SK-N-SH (cell line): ENCODE measurements at regions not wholly inside any gene's neighbourhood (a gene's known extent, or its start where the extent isn't known, plus 50 kb on each side); places are given as distances from the start of the nearest gene placed in this dataset.

ENCODE experiments used
- CTCF ChIA-PET: fragments of 300-600, 350-600 bp; formaldehyde crosslinking; extraction: SDS; loops from one replicate; lab custom pipeline; 2021; lab: Yijun Ruan, JAX
- POLR2A ChIA-PET: fragments of 350-600 bp; sonication (Branson Sonifier 250); formaldehyde crosslinking; extraction: SDS; loops from one replicate; lab custom pipeline; 2020; ENCODE audit warnings: antibody characterized with exemption, inconsistent platforms; lab: Yijun Ruan, JAX
- DNase-seq: peaks from one replicate; pipeline ENCODE4 v3.0.0; 2012
- H2AFZ ChIP-seq: fragments of 200-600 bp; sonication (generic); 2 replicates; pipeline ENCODE4 v1.8.1; 2016; ENCODE audit warnings: antibody characterized with exemption, mild to moderate bottlenecking, low read depth
- H3F3A ChIP-seq: fragments of 200-600 bp; sonication (generic); replicated peaks from 2 replicates; pipeline ENCODE3; 2016; ENCODE audit warnings: antibody characterized with exemption, mild to moderate bottlenecking; ENCODE audit not compliant: insufficient read depth
- H3K27ac ChIP-seq, 2 experiments: fragments of 200-500 bp in 1 of 2; fragments of 200-600 bp in 1 of 2; sonication (Bioruptor generic) in 1 of 2; sonication (generic), shearing (Covaris generic) in 1 of 2; 2 replicates each; pipeline versions ENCODE4 v1.5.1 to v1.6.1; 2014 to 2016; ENCODE audit warnings: low read depth in 2 of 2, inconsistent platforms in 1 of 2, low read length in 1 of 2, mild to moderate bottlenecking in 1 of 2, mixed read lengths in 1 of 2
- H3K27me3 ChIP-seq: fragments of 200-600 bp; sonication (generic), shearing (Covaris generic); 2 replicates; pipeline ENCODE4 v1.6.1; 2016; ENCODE audit warnings: mixed run types; ENCODE audit not compliant: insufficient read depth
- H3K36me3 ChIP-seq, 2 experiments: fragments of 200-500 bp in 1 of 2; fragments of 200-600 bp in 1 of 2; sonication (Bioruptor generic) in 1 of 2; sonication (generic) in 1 of 2; replicated peaks in 1 of 2; 2 replicates each; pipeline versions ENCODE3 to v1.5.1; 2014 to 2016; ENCODE audit warnings: low read length in 1 of 2, mild to moderate bottlenecking in 1 of 2; ENCODE audit not compliant: insufficient read depth in 2 of 2, control insufficient read depth in 1 of 2
- H3K4me1 ChIP-seq, 2 experiments: fragments of 200-500 bp in 1 of 2; fragments of 200-600 bp in 1 of 2; sonication (Bioruptor generic) in 1 of 2; sonication (generic), shearing (Covaris generic) in 1 of 2; 2 replicates each; pipeline versions ENCODE4 v1.5.1 to v1.6.1; 2014 to 2016; ENCODE audit warnings: low read depth in 1 of 2, low read length in 1 of 2, mixed run types in 1 of 2; ENCODE audit not compliant: insufficient read depth in 2 of 2, control insufficient read depth in 1 of 2
- H3K4me2 ChIP-seq: fragments of 200-600 bp; sonication (generic), shearing (Covaris generic); 2 replicates; pipeline ENCODE4 v1.6.1; 2017; ENCODE audit warnings: mixed run types
- H3K4me3 ChIP-seq, 2 experiments: fragments of 200-500 bp in 1 of 2; fragments of 200-600 bp in 1 of 2; sonication (Bioruptor generic) in 1 of 2; sonication (generic), shearing (Covaris generic) in 1 of 2; 2 replicates each; pipeline versions ENCODE4 v1.5.1 to v1.8.1; 2014 to 2016; ENCODE audit warnings: low read depth in 2 of 2, inconsistent platforms in 1 of 2, low read length in 1 of 2, mild to moderate bottlenecking in 1 of 2, mixed read lengths in 1 of 2, moderate library complexity in 1 of 2
- H3K79me2 ChIP-seq: fragments of 200-600 bp; sonication (generic); 2 replicates; pipeline ENCODE4 v1.8.1; 2017; ENCODE audit warnings: mild to moderate bottlenecking; ENCODE audit not compliant: insufficient read depth
- H3K9ac ChIP-seq: fragments of 200-600 bp; sonication (generic); 2 replicates; pipeline ENCODE4 v1.6.1; 2017; ENCODE audit warnings: mixed run types
- H3K9me2 ChIP-seq: fragments of 200-600 bp; sonication (generic); 2 replicates; pipeline ENCODE4 v1.6.1; 2017; ENCODE audit warnings: mixed run types
- H3K9me3 ChIP-seq: fragments of 200-600 bp; sonication (generic); 2 replicates; pipeline ENCODE4 v1.6.1; 2017; ENCODE audit warnings: mixed run types, mild to moderate bottlenecking, moderate library complexity
- H4K20me1 ChIP-seq: fragments of 200-600 bp; sonication (generic); 2 replicates; pipeline ENCODE4 v1.6.1; 2017; ENCODE audit warnings: mild to moderate bottlenecking, mixed run types; ENCODE audit not compliant: insufficient read depth
- CHD2 ChIP-seq: fragments of 150-350 bp; IDR thresholded peaks from 2 replicates; pipeline ENCODE4 v1.6.1; 2018; ENCODE audit warnings: low read length; ENCODE audit not compliant: partially characterized antibody
- ELF1 ChIP-seq: IDR thresholded peaks from 2 replicates; pipeline ENCODE4 v1.4.0; 2012
- EP300 ChIP-seq, 2 experiments: IDR thresholded peaks; 2 replicates each; pipeline versions ENCODE4 v1.4.0 to v1.6.1; 2012; ENCODE audit warnings: borderline replicate concordance in 1 of 2, low read depth in 1 of 2, low read length in 1 of 2
- FOXJ3 ChIP-seq: sonication (generic); formaldehyde crosslinking; IDR thresholded peaks from 2 replicates; pipeline ENCODE4 v1.5.1; 2020; ENCODE audit warnings: mild to moderate bottlenecking, missing genetic modification reagents
- GATA2 ChIP-seq: sonication (generic); formaldehyde crosslinking; IDR thresholded peaks from 2 replicates; pipeline ENCODE4 v1.5.0; 2020; ENCODE audit warnings: mild to moderate bottlenecking, missing genetic modification reagents
- JUND ChIP-seq: IDR thresholded peaks from 2 replicates; pipeline ENCODE4 v1.4.0; 2012
- MEF2A ChIP-seq: IDR thresholded peaks from 2 replicates; pipeline ENCODE4 v1.4.0; 2012; ENCODE audit warnings: low read depth, borderline replicate concordance
- NRF1 ChIP-seq: IDR thresholded peaks from 2 replicates; pipeline ENCODE4 v1.6.1; 2012; ENCODE audit warnings: low read depth, mild to moderate bottlenecking, low read length
- RXRA ChIP-seq: IDR thresholded peaks from 2 replicates; pipeline ENCODE4 v1.4.0; 2012; ENCODE audit warnings: low read depth, mild to moderate bottlenecking, borderline replicate concordance
- TAF1 ChIP-seq: IDR thresholded peaks from 2 replicates; pipeline ENCODE4 v1.6.1; 2012; ENCODE audit warnings: low read depth, mild to moderate bottlenecking, low read length, moderate library complexity, borderline replicate concordance
- WGBS: methylation state at CpG from one replicate; pipeline ENCODE4 v1.1.6; 2017; ENCODE audit warnings: low lambda C conversion rate; 5-methylcytosine and 5-hydroxymethylcytosine counted together
- TF ChIP-seq, protein P1 (sequence below): IDR thresholded peaks from 2 replicates; pipeline ENCODE4 v1.6.1; 2012; ENCODE audit warnings: mild to moderate bottlenecking, low read depth, low read length, moderate library complexity
- TF ChIP-seq, protein P2 (sequence below): IDR thresholded peaks from 2 replicates; pipeline ENCODE4 v1.4.0; 2012; ENCODE audit warnings: low read depth
- TF ChIP-seq, protein P3 (sequence below): fragments of 150-350 bp; IDR thresholded peaks from 2 replicates; pipeline ENCODE4 v1.6.1; 2017; ENCODE audit warnings: antibody characterized with exemption, low read length, low read depth, borderline replicate concordance

GRCh38 chr14:106204063-106204462 is 677.7 kb downstream of the TMEM121 start (continued):
- TF ChIP-seq, protein P1, sequence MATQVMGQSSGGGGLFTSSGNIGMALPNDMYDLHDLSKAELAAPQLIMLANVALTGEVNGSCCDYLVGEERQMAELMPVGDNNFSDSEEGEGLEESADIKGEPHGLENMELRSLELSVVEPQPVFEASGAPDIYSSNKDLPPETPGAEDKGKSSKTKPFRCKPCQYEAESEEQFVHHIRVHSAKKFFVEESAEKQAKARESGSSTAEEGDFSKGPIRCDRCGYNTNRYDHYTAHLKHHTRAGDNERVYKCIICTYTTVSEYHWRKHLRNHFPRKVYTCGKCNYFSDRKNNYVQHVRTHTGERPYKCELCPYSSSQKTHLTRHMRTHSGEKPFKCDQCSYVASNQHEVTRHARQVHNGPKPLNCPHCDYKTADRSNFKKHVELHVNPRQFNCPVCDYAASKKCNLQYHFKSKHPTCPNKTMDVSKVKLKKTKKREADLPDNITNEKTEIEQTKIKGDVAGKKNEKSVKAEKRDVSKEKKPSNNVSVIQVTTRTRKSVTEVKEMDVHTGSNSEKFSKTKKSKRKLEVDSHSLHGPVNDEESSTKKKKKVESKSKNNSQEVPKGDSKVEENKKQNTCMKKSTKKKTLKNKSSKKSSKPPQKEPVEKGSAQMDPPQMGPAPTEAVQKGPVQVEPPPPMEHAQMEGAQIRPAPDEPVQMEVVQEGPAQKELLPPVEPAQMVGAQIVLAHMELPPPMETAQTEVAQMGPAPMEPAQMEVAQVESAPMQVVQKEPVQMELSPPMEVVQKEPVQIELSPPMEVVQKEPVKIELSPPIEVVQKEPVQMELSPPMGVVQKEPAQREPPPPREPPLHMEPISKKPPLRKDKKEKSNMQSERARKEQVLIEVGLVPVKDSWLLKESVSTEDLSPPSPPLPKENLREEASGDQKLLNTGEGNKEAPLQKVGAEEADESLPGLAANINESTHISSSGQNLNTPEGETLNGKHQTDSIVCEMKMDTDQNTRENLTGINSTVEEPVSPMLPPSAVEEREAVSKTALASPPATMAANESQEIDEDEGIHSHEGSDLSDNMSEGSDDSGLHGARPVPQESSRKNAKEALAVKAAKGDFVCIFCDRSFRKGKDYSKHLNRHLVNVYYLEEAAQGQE = no peak
- TF ChIP-seq RXRA (no peak), ELF1 (no peak)

DNA sequence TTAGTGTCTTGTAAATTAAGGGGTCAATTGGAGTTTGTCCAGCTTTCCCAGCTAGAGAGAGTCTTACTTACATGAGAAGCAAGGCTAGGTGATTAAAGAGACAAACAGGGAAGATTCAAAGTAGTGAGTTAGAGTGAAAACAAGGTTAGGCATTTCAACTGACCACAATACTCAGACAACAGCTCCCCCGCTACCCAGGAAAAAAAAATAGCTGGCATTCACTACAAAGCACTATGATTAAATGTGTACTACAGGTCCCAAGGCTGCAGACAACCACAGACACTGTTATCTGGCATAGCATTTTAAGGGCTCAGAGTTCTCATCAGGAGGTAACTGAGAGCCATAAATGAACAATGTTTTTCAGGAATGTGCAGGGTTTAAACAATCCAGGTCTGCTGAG is 680.9 kb downstream of the TMEM121 start:
- ChIA-PET CTCF (no interaction called here), POLR2A (no interaction called here)
- no peaks in the 10 kb centered on the region for H3K79me2 ChIP-seq
- no peaks in the 10 kb centered on the region for H3K9me2 ChIP-seq
- H3K27me3 ChIP-seq = peaks cover 36% of the 10 kb centered on the region
- TF ChIP-seq ELF1 = no peak
- TF ChIP-seq, protein P2, sequence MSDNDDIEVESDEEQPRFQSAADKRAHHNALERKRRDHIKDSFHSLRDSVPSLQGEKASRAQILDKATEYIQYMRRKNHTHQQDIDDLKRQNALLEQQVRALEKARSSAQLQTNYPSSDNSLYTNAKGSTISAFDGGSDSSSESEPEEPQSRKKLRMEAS = no peak
- no peak for TF ChIP-seq MEF2A
- TF ChIP-seq JUND = no peak
- TF ChIP-seq NRF1 = no peak
- 0% methylated on average over 1 of the region's 1 CpG for WGBS
- no peak overlapping the region for H3K9ac ChIP-seq
- no peak for DNase-seq
- H3F3A ChIP-seq = no peaks in the 10 kb centered on the region
- H3K27ac ChIP-seq = no peak overlapping the region
- H4K20me1 ChIP-seq = no peaks in the 10 kb centered on the region
- no peak overlapping the region for H2AFZ ChIP-seq
- no peak overlapping the region for H3K4me2 ChIP-seq
- H3K4me1 ChIP-seq = no peaks in the 10 kb centered on the region
- no peaks in the 10 kb centered on the region for H3K36me3 ChIP-seq
- no peak overlapping the region for H3K4me3 ChIP-seq
- no peaks in the 10 kb centered on the region for H3K9me3 ChIP-seq

DNA sequence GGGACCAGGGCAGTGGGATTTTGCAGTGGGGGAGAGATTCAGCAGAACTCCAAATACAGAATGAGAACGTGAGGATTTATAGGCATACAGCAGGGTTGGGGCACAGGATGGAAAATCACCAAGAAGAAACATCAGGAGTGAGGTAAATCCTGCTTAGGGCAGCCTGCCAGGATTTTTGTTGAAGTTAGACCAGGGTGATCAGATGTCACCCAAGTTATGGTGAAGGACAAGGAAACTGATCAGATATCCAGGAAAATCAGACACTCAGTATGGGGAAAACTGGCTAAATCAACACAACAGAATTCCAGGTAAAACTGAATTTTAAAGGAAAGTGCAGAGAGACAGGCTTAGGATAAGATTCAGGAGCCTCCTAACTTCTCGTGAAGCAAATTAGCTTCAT is 682.4 kb downstream of the TMEM121 start:
- H2AFZ ChIP-seq = no peak overlapping the region
- no peaks in the 10 kb centered on the region for H3K79me2 ChIP-seq
- no peaks in the 10 kb centered on the region for H3K9me3 ChIP-seq
- no peak for DNase-seq
- H3K9me2 ChIP-seq = no peaks in the 10 kb centered on the region
- no peaks in the 10 kb centered on the region for H3F3A ChIP-seq
- no peak overlapping the region for H3K9ac ChIP-seq
- POLR2A ChIA-PET = no interaction called here
- TF ChIP-seq EP300 (IDR thresholded peaks at IDR 0.05; ENCODE audit: borderline replicate concordance in 1 of 2, low read depth in 1 of 2, low read length in 1 of 2) (no peak), GATA2 (CRISPR knock-in tag) (no peak), TAF1 (no peak), FOXJ3 (CRISPR knock-in tag) (no peak), CHD2 (no peak)
- TF ChIP-seq, protein P3, sequence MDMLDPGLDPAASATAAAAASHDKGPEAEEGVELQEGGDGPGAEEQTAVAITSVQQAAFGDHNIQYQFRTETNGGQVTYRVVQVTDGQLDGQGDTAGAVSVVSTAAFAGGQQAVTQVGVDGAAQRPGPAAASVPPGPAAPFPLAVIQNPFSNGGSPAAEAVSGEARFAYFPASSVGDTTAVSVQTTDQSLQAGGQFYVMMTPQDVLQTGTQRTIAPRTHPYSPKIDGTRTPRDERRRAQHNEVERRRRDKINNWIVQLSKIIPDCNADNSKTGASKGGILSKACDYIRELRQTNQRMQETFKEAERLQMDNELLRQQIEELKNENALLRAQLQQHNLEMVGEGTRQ = no peak
- TF ChIP-seq, all 33 proteins: peak for 0
- CTCF ChIA-PET = interaction anchor here (0.6 kb wide), 1 partner anchor 180 kb away, joined by 3 read pairs; no protein-coding TSS in a partner anchor
- WGBS = 3% methylated on average over 2 of the region's 2 CpGs
- peaks cover 21% of the 10 kb centered on the region for H3K27me3 ChIP-seq
- H3K4me2 ChIP-seq = no peak overlapping the region
- H3K27ac ChIP-seq = no peak overlapping the region
- no peak overlapping the region for H3K4me3 ChIP-seq
- H3K4me1 ChIP-seq = no peaks in the 10 kb centered on the region
- H3K36me3 ChIP-seq = no peaks in the 10 kb centered on the region
- no peaks in the 10 kb centered on the region for H4K20me1 ChIP-seq
